ENCODE measurements at regions not wholly inside any gene's neighbourhood (a gene's known extent, or its start where the extent isn't known, plus 50 kb on each side); places are given as distances from the start of the nearest gene placed in this dataset.

GRCh38 chr13:57969951-57970350 lies 338.4 kb downstream of the PCDH17 start:
- peaks cover 5% of the 10 kb centered on the region for H3K9me3 ChIP-seq (ENCODE audit: insufficient read depth, low read depth, low read length)
- no peaks in the 10 kb centered on the region for H3K79me2 ChIP-seq (ENCODE audit: control insufficient read depth, insufficient read depth, low read length, poor library complexity)
- H3K4me2 ChIP-seq (ENCODE audit: low read length): no peak overlapping the region
- H4K12ac ChIP-seq (ENCODE audit: low read depth, low read length): no peak overlapping the region
- no peak overlapping the region for H4K91ac ChIP-seq (ENCODE audit: low read depth, low read length)
- WGBS (ENCODE audit: extremely low coverage, insufficient coverage, insufficient read length): no CpG with 5 or more reads among the region's 1 CpG
- H2BK5ac ChIP-seq (ENCODE audit: low read depth, low read length, poor library complexity): no peak overlapping the region
- H3K79me1 ChIP-seq (ENCODE audit: low read length): no peaks in the 10 kb centered on the region
- H3K4ac ChIP-seq (ENCODE audit: low read depth, low read length): no peak overlapping the region
- H3K4me3 ChIP-seq (ENCODE audit: low read depth, low read length): no peak overlapping the region
- no peak for DNase-seq
- H3K36me3 ChIP-seq (ENCODE audit: control insufficient read depth in 1 of 2, insufficient read depth in 2 of 2, low read length in 2 of 2): no peaks in the 10 kb centered on the region
- no peak overlapping the region for H3K27ac ChIP-seq (ENCODE audit: low read depth, low read length)
- no peak overlapping the region for H2AFZ ChIP-seq (ENCODE audit: insufficient read depth, low read length, poor library complexity)
- no peak overlapping the region for H2BK12ac ChIP-seq (ENCODE audit: low read length)
- H3K9ac ChIP-seq (ENCODE audit: low read length): no peak overlapping the region
- no peak overlapping the region for H3K18ac ChIP-seq (ENCODE audit: low read length)
- no peaks in the 10 kb centered on the region for H3K27me3 ChIP-seq (ENCODE audit: insufficient read depth, low read length)
- H3K23ac ChIP-seq (ENCODE audit: low read length): no peak overlapping the region
- no peak overlapping the region for H2BK120ac ChIP-seq (ENCODE audit: insufficient read depth, low read length, poor library complexity)
- no peak overlapping the region for H4K8ac ChIP-seq (ENCODE audit: low read depth, low read length)
- H3K4me1 ChIP-seq (ENCODE audit: control insufficient read depth in 1 of 2, insufficient read depth in 2 of 2, low read length in 2 of 2): no peaks in the 10 kb centered on the region
- H2AK5ac ChIP-seq (ENCODE audit: low read length): no peak overlapping the region
- no peak overlapping the region for H3K14ac ChIP-seq (ENCODE audit: low read length)

- Histone ChIP-seq H3K14ac (ENCODE audit: low read length) (no peak overlapping the region), H3K27ac (ENCODE audit: low read depth, low read length) (no peak overlapping the region), H3K4ac (ENCODE audit: low read depth, low read length) (no peak overlapping the region), H3K4me3 (ENCODE audit: low read depth, low read length) (no peak overlapping the region), H2BK120ac (ENCODE audit: insufficient read depth, low read length, poor library complexity) (no peak overlapping the region), H3K23ac (ENCODE audit: low read length) (no peak overlapping the region), H3K27me3 (ENCODE audit: insufficient read depth, low read length) (no peaks in the 10 kb centered on the region), H4K12ac (ENCODE audit: low read depth, low read length) (no peak overlapping the region), H3K4me1 (ENCODE audit: control insufficient read depth in 1 of 2, insufficient read depth in 2 of 2, low read length in 2 of 2) (no peaks in the 10 kb centered on the region), H3K79me2 (ENCODE audit: control insufficient read depth, insufficient read depth, low read length, poor library complexity) (no peaks in the 10 kb centered on the region), H2BK5ac (ENCODE audit: low read depth, low read length, poor library complexity) (no peak overlapping the region), H3K4me2 (ENCODE audit: low read length) (no peak overlapping the region), H3K18ac (ENCODE audit: low read length) (no peak overlapping the region), H4K8ac (ENCODE audit: low read depth, low read length) (no peak overlapping the region), H2AK5ac (ENCODE audit: low read length) (no peak overlapping the region), H2AFZ (ENCODE audit: insufficient read depth, low read length, poor library complexity) (no peak overlapping the region), H3K36me3 (ENCODE audit: control insufficient read depth in 1 of 2, insufficient read depth in 2 of 2, low read length in 2 of 2) (no peaks in the 10 kb centered on the region), H4K91ac (ENCODE audit: low read depth, low read length) (no peak overlapping the region), H3K9ac (ENCODE audit: low read length) (no peak overlapping the region), H2BK12ac (ENCODE audit: low read length) (no peak overlapping the region), H3K79me1 (ENCODE audit: low read length) (no peaks in the 10 kb centered on the region), H3K9me3 (ENCODE audit: insufficient read depth, low read depth, low read length) (peaks cover 5% of the 10 kb centered on the region)
- DNase-seq: no peak
- WGBS (ENCODE audit: extremely low coverage, insufficient coverage, insufficient read length): no CpG with 5 or more reads among the region's 1 CpG
Measured at GRCh38 chr13:57970404-57970803, 338.9 kb downstream of the PCDH17 start.

DNA sequence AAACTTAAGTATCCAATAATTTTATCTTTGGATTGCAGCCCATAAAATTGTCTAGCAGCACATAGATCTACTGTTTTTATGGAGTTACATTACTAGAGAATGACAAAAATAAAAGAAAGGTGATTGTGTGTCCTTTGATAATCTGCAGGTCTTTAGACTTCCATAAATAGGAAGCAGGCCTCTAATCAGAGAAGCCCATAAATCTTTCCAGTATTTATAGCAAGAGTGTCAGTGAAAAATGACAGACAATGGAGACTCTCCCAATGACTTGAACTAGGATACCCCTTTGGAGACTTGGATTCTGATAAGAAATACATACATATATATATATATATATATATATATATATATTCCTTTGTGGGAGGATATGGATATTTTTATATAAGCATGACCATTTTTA lies 351.2 kb downstream of the PCDH17 start:
- Histone ChIP-seq H3K27ac (ENCODE audit: low read depth, low read length) (no peak overlapping the region), H2AK5ac (ENCODE audit: low read length) (no peak overlapping the region), H3K36me3 (ENCODE audit: control insufficient read depth in 1 of 2, insufficient read depth in 2 of 2, low read length in 2 of 2) (no peaks in the 10 kb centered on the region), H2BK12ac (ENCODE audit: low read length) (no peak overlapping the region), H3K23ac (ENCODE audit: low read length) (no peak overlapping the region), H4K12ac (ENCODE audit: low read depth, low read length) (no peak overlapping the region), H4K91ac (ENCODE audit: low read depth, low read length) (no peak overlapping the region), H3K4me1 (ENCODE audit: control insufficient read depth in 1 of 2, insufficient read depth in 2 of 2, low read length in 2 of 2) (no peaks in the 10 kb centered on the region), H3K14ac (ENCODE audit: low read length) (no peak overlapping the region), H3K4me3 (ENCODE audit: low read depth, low read length) (no peak overlapping the region), H3K18ac (ENCODE audit: low read length) (no peak overlapping the region), H3K9ac (ENCODE audit: low read length) (no peak overlapping the region), H4K8ac (ENCODE audit: low read depth, low read length) (no peak overlapping the region), H3K4ac (ENCODE audit: low read depth, low read length) (no peak overlapping the region), H3K4me2 (ENCODE audit: low read length) (no peak overlapping the region), H2BK5ac (ENCODE audit: low read depth, low read length, poor library complexity) (no peak overlapping the region), H2BK120ac (ENCODE audit: insufficient read depth, low read length, poor library complexity) (no peak overlapping the region), H3K9me3 (ENCODE audit: insufficient read depth, low read depth, low read length) (no peaks in the 10 kb centered on the region), H3K27me3 (ENCODE audit: insufficient read depth, low read length) (no peaks in the 10 kb centered on the region), H2AFZ (ENCODE audit: insufficient read depth, low read length, poor library complexity) (no peak overlapping the region), H3K79me2 (ENCODE audit: control insufficient read depth, insufficient read depth, low read length, poor library complexity) (no peaks in the 10 kb centered on the region), H3K79me1 (ENCODE audit: low read length) (no peaks in the 10 kb centered on the region)
- DNase-seq: no peak

- no peak for DNase-seq
- Histone ChIP-seq H2AFZ (ENCODE audit: insufficient read depth, low read length, poor library complexity) (no peak overlapping the region), H3K4me1 (ENCODE audit: control insufficient read depth in 1 of 2, insufficient read depth in 2 of 2, low read length in 2 of 2) (no peaks in the 10 kb centered on the region), H4K8ac (ENCODE audit: low read depth, low read length) (no peak overlapping the region), H3K79me2 (ENCODE audit: control insufficient read depth, insufficient read depth, low read length, poor library complexity) (no peaks in the 10 kb centered on the region), H3K14ac (ENCODE audit: low read length) (no peak overlapping the region), H2BK12ac (ENCODE audit: low read length) (no peak overlapping the region), H3K9me3 (ENCODE audit: insufficient read depth, low read depth, low read length) (no peaks in the 10 kb centered on the region), H3K36me3 (ENCODE audit: control insufficient read depth in 1 of 2, insufficient read depth in 2 of 2, low read length in 2 of 2) (no peaks in the 10 kb centered on the region), H3K4me3 (ENCODE audit: low read depth, low read length) (no peak overlapping the region), H3K27ac (ENCODE audit: low read depth, low read length) (no peak overlapping the region), H4K12ac (ENCODE audit: low read depth, low read length) (no peak overlapping the region), H4K91ac (ENCODE audit: low read depth, low read length) (no peak overlapping the region), H3K4me2 (ENCODE audit: low read length) (no peak overlapping the region), H3K23ac (ENCODE audit: low read length) (no peak overlapping the region), H3K18ac (ENCODE audit: low read length) (no peak overlapping the region), H2BK120ac (ENCODE audit: insufficient read depth, low read length, poor library complexity) (no peak overlapping the region), H3K9ac (ENCODE audit: low read length) (no peak overlapping the region), H3K79me1 (ENCODE audit: low read length) (no peaks in the 10 kb centered on the region), H2BK5ac (ENCODE audit: low read depth, low read length, poor library complexity) (no peak overlapping the region), H3K4ac (ENCODE audit: low read depth, low read length) (no peak overlapping the region), H2AK5ac (ENCODE audit: low read length) (no peak overlapping the region), H3K27me3 (ENCODE audit: insufficient read depth, low read length) (no peaks in the 10 kb centered on the region)
- no CpG with 5 or more reads among the region's 2 CpGs for WGBS (ENCODE audit: extremely low coverage, insufficient coverage, insufficient read length)
Measured at GRCh38 chr13:57988276-57988675, 356.7 kb downstream of the PCDH17 start.

DNA sequence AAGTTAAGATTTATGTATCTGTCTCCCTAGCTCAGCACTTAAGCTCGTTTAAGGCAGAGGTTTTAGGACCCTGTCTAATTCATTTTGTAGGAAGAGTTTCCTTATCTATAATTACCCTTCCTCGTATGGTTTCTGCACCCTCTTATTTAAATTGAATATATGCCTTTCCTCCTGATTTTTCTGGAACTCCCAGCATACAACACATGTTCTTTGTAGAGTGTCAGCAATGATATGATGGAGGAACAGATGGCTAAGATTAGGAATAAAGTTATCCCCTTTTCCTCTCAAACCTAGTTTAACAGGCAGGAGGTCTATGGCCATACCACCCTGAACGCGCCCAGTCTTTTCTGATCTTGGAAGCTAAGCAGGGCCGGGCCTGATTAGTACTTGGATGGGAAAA lies 359.5 kb downstream of the PCDH17 start:
- Histone ChIP-seq H3K36me3 (ENCODE audit: control insufficient read depth in 1 of 2, insufficient read depth in 2 of 2, low read length in 2 of 2) (no peaks in the 10 kb centered on the region), H3K79me2 (ENCODE audit: control insufficient read depth, insufficient read depth, low read length, poor library complexity) (no peaks in the 10 kb centered on the region), H3K14ac (ENCODE audit: low read length) (no peak overlapping the region), H3K9me3 (ENCODE audit: insufficient read depth, low read depth, low read length) (no peaks in the 10 kb centered on the region), H3K9ac (ENCODE audit: low read length) (no peak overlapping the region), H3K79me1 (ENCODE audit: low read length) (no peaks in the 10 kb centered on the region), H2AK5ac (ENCODE audit: low read length) (no peak overlapping the region), H4K8ac (ENCODE audit: low read depth, low read length) (no peak overlapping the region), H2BK12ac (ENCODE audit: low read length) (no peak overlapping the region), H4K91ac (ENCODE audit: low read depth, low read length) (no peak overlapping the region), H2AFZ (ENCODE audit: insufficient read depth, low read length, poor library complexity) (no peak overlapping the region), H3K18ac (ENCODE audit: low read length) (no peak overlapping the region), H3K23ac (ENCODE audit: low read length) (no peak overlapping the region), H4K12ac (ENCODE audit: low read depth, low read length) (no peak overlapping the region), H2BK120ac (ENCODE audit: insufficient read depth, low read length, poor library complexity) (no peak overlapping the region), H3K27me3 (ENCODE audit: insufficient read depth, low read length) (no peaks in the 10 kb centered on the region), H2BK5ac (ENCODE audit: low read depth, low read length, poor library complexity) (no peak overlapping the region), H3K4me2 (ENCODE audit: low read length) (no peak overlapping the region), H3K4me1 (ENCODE audit: control insufficient read depth in 1 of 2, insufficient read depth in 2 of 2, low read length in 2 of 2) (no peaks in the 10 kb centered on the region), H3K4ac (ENCODE audit: low read depth, low read length) (no peak overlapping the region), H3K27ac (ENCODE audit: low read depth, low read length) (no peak overlapping the region), H3K4me3 (ENCODE audit: low read depth, low read length) (no peak overlapping the region)
- WGBS (ENCODE audit: extremely low coverage, insufficient coverage, insufficient read length): no CpG with 5 or more reads among the region's 5 CpGs
- no peak for DNase-seq

All from trophoblast cell (in vitro differentiated cells and primary cell).